ENCODE measurements at regions not wholly inside any gene's neighbourhood (a gene's known extent, or its start where the extent isn't known, plus 50 kb on each side); places are given as distances from the start of the nearest gene placed in this dataset.
"Not testable (repeated sequence)": the region's sequence is repeated elsewhere in the genome, so short reads cannot be mapped to it uniquely, and the experiment has no call there.

DNA sequence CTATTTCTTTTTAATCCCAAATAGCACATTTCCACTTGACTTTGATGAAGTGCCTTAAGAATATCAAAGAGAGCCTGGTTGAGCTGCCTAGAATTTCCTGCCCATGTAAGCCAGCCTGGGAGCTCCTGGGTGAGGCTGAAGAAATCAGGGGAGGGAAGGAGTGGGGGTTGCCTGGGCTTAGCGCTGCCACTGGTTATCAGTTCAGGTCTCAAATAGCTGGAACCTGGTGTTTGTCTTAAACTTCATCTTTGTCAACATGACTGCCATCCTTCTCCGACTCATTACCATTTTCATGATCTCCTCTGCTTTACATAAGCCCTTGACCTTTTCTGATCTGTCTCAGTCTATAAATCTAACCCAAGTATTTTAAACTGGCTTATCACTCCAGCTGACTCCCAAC is 151.5 kb downstream of the TTC8 start:
- no peak overlapping the region for H3K4me3 ChIP-seq (replicated peaks in 1 of 2; ENCODE audit: low read depth in 2 of 2, low read length in 2 of 2)
- no peak for TF ChIP-seq CTCF (IDR thresholded peaks at IDR 0.05; ENCODE audit: low read depth, low read length)
- no peak for DNase-seq (ENCODE audit: low read depth in 2 of 2)

DNA sequence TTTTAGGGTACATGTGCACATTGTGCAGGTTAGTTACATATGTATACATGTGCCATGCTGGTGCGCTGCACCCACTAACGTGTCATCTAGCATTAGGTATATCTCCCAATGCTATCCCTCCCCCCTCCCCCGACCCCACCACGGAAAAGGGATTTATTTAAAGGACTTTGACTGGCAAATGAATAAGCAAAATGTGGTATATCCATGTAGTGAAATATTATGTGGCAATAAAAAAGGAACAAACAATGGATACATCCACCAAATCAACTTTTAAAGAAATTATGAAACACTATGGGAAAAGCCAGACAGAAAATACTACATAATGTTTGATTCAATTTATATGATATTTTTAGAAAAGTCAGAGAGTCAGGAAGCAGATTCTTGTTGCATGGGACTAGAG is 156.5 kb downstream of the TTC8 start:
- DNase-seq (ENCODE audit: low read depth in 2 of 2); H3K4me3 ChIP-seq (replicated peaks in 1 of 2; ENCODE audit: low read depth in 2 of 2, low read length in 2 of 2): not testable (repeated sequence)

- H3K4me3 ChIP-seq (replicated peaks in 1 of 2; ENCODE audit: low read depth in 2 of 2, low read length in 2 of 2), result no peak overlapping the region
- DNase-seq (ENCODE audit: low read depth in 2 of 2), result no peak
- TF ChIP-seq CTCF (IDR thresholded peaks at IDR 0.05; ENCODE audit: low read depth, low read length), result no peak
Measured at GRCh38 chr14:88981948-88982347, 157.5 kb downstream of the TTC8 start.

- no peak for TF ChIP-seq CTCF (IDR thresholded peaks at IDR 0.05; ENCODE audit: low read depth, low read length)
- peak; percentile 74 to 92 for DNase-seq (ENCODE audit: low read depth in 2 of 2)
- H3K4me3 ChIP-seq (replicated peaks in 1 of 2; ENCODE audit: low read depth in 2 of 2, low read length in 2 of 2), result no peak overlapping the region
Measured at GRCh38 chr14:88983755-88984154, 159.3 kb downstream of the TTC8 start.

- peak in 1 of 2 donors; percentile 21 for DNase-seq (ENCODE audit: low read depth in 2 of 2)
- TF ChIP-seq CTCF (IDR thresholded peaks at IDR 0.05; ENCODE audit: low read depth, low read length), result no peak
Measured at GRCh38 chr14:88985654-88986053, 161.2 kb downstream of the TTC8 start.

GRCh38 chr14:88986146-88986841 is 161.8 kb downstream of the TTC8 start:
- DNase-seq (ENCODE audit: low read depth in 2 of 2), result peak; percentile 75 to 87
- no peak for TF ChIP-seq CTCF (IDR thresholded peaks at IDR 0.05; ENCODE audit: low read depth, low read length)
- no peak overlapping the region for H3K4me3 ChIP-seq (replicated peaks in 1 of 2; ENCODE audit: low read depth in 2 of 2, low read length in 2 of 2)

More at GRCh38 chr14:88985654-88986053, 161.2 kb downstream of the TTC8 start:
- H3K4me3 ChIP-seq (replicated peaks in 1 of 2; ENCODE audit: low read depth in 2 of 2, low read length in 2 of 2), result no peak overlapping the region

GRCh38 chr14:88986908-88987307 is 162.5 kb downstream of the TTC8 start:
- H3K4me3 ChIP-seq (replicated peaks in 1 of 2; ENCODE audit: low read depth in 2 of 2, low read length in 2 of 2), result not testable (repeated sequence)
- DNase-seq (ENCODE audit: low read depth in 2 of 2), result peak in 1 of 2 donors; percentile 56

- TF ChIP-seq CTCF (IDR thresholded peaks at IDR 0.05; ENCODE audit: low read depth, low read length), result no peak
- DNase-seq (ENCODE audit: low read depth in 2 of 2), result no peak
- no peak overlapping the region for H3K4me3 ChIP-seq (replicated peaks in 1 of 2; ENCODE audit: low read depth in 2 of 2, low read length in 2 of 2)
Measured at GRCh38 chr14:88987516-88987915, 163.1 kb downstream of the TTC8 start.

Measured in cardiac fibroblast (primary cell).